Renal pelvis (tissue), 1 donor: ENCODE measurements at regions not wholly inside any gene's neighbourhood (a gene's known extent, or its start where the extent isn't known, plus 50 kb on each side); places are given as distances from the start of the nearest gene placed in this dataset.

Source experiments
- DNase-seq: peaks from one replicate; pipeline ENCODE4 v3.0.0-alpha.2; 2013

DNA sequence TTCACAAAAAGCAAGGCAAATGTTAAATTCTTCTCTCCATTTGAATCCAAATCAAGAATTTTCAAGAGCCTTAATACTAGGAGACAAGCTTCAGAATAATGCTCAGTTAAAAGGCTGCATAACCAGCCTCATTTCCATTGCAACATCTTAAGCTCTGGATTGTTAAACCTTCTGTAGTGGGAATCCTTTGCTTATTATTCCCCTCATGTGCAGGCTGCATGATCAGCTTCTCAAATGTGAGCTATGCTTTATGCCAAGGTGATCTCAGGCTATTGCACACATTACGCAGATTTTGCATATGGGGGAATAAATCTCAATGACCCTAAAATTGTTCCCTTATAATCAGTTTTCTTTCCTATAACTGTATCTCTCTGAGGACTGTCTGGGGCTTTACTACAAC, 71.7 kb upstream of the CCDC196 start:
- DNase-seq = no peak

- no peak for DNase-seq
These were observed 65.7 kb upstream of the CCDC196 start for GRCh38 chr14:66420251-66421006.

DNA sequence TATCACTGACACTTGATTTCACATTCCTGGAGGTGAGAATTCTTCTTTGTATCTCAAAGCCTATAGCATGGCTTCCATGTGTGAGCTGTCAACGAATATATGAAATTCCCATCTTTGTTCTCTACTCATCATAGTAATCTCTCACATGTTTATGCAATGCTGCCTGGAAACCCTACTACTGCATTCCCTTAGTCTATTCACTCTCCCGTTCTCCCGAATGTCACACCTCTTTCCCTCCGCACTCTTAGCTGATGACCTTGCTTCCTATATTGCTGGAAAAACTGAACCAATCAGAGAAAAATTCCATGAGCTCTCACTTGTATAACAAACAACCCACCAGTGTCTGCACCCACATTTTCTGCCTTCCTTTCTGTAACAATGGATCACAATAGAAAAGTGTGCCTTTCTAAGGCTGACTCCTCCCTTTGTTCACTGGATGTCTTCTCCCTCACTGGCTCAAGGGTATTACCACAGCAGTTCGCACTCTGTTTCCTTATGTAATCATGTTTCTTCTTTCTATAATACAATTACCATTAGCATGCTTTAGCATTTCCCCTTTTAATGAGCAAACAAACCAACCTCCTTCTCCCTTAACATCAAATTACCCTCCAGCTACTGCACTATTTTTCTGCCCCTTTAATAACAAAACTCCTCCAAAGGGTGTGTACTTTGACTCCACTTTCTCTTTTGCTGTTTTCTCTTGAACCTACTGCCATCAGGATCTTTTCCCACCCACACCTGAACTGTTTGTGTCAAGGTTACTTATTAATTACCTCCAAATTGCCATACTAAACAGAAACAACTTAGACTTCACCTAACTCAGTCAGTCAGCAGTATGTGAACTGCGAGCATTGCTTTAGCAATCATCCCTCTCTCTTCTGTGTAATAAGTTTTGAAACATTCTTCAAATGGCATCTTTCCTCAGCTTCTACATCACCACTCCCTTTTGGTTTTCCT, 63.9 kb upstream of the CCDC196 start:
- DNase-seq = no peak

GRCh38 chr14:66425402-66425801, 60.8 kb upstream of the CCDC196 start:
- DNase-seq = no peak

- no peak for DNase-seq
These were observed 59.7 kb upstream of the CCDC196 start for GRCh38 chr14:66426451-66426850.

DNA sequence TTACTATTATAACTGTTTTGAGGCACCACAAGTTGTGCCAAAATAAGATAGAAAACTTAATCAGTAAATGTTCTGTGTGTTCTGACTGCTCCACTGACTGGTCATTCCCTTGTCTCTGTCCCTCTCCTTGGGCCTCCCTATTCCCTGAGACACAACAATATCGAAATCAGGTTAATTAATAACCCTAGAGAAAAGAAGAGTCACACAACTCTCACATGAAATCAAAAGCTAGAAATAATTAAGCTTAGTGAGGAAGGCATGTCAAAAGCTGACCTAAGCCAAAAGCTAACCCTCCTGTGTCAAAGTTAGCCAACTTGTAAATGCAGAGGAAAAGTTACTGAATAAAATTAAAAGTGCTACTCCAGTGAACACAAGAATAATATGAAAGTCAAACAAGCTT, 53.8 kb upstream of the CCDC196 start:
- DNase-seq = no peak

- no peak for DNase-seq
These were observed 51.7 kb upstream of the CCDC196 start for GRCh38 chr14:66434464-66434863.

DNA sequence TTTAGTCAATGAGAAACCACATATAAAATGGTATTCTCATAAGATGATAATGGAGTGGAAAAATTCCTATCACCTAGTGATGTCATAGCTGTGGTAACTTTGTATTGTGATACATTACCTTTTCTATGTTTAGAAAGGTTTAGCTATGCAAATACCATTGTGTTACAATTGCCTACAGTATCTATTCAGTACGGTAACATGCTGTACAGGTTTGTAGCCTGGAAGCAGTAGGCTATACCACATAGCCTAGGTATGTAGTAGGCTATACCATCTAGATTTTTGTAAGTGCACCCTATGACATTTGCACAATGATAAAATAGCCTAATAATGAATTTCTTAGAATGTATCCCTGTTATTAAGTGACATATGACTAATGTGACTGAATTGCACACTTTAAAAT, 50.5 kb upstream of the CCDC196 start:
- no peak for DNase-seq
